Liver (tissue), 8 donors: ENCODE measurements at regions not wholly inside any gene's neighbourhood (a gene's known extent, or its start where the extent isn't known, plus 50 kb on each side); places are given as distances from the start of the nearest gene placed in this dataset.

ENCODE experiments used
- DNase-seq: peaks from one replicate; pipeline ENCODE4 v3.0.0-alpha.2; 2017; ENCODE audit warnings: low spot score
- H3K27ac ChIP-seq, 2 donors: one replicate each; pipeline ENCODE4 v1.7.0; 2013; ENCODE audit warnings: inconsistent platforms in 2 of 2, low read length in 2 of 2, control low read depth in 1 of 2, low read depth in 1 of 2, mild to moderate bottlenecking in 1 of 2
- H3K27me3 ChIP-seq, 4 donors: one replicate each; pipeline versions ENCODE4 v1.6.1 to v1.7.0; 2013; ENCODE audit warnings: low read length in 3 of 4, inconsistent platforms in 1 of 4, mild to moderate bottlenecking in 1 of 4, moderate library complexity in 1 of 4; ENCODE audit not compliant: control insufficient read depth in 4 of 4, insufficient read depth in 4 of 4
- H3K36me3 ChIP-seq, 4 donors: one replicate each; pipeline versions ENCODE4 v1.6.1 to v1.7.0; 2013; ENCODE audit warnings: low read length in 3 of 4, mild to moderate bottlenecking in 3 of 4, low read depth in 1 of 4, moderate library complexity in 1 of 4; ENCODE audit not compliant: control insufficient read depth in 4 of 4, insufficient read depth in 3 of 4
- H3K4me1 ChIP-seq, 4 donors: one replicate each; pipeline versions ENCODE4 v1.6.1 to v1.7.0; 2013; ENCODE audit warnings: low read length in 3 of 4, mild to moderate bottlenecking in 3 of 4, moderate library complexity in 1 of 4; ENCODE audit not compliant: control insufficient read depth in 4 of 4, insufficient read depth in 4 of 4
- H3K4me3 ChIP-seq, 3 donors: one replicate each; pipeline versions ENCODE4 v1.6.1 to v1.7.0; 2013; ENCODE audit warnings: low read length in 3 of 3, control low read depth in 1 of 3, low read depth in 1 of 3, mild to moderate bottlenecking in 1 of 3
- H3K9ac ChIP-seq, 2 donors: one replicate each; pipeline ENCODE4 v1.7.0; 2013; ENCODE audit warnings: low read length in 2 of 2, mild to moderate bottlenecking in 2 of 2, moderate library complexity in 2 of 2, control low read depth in 1 of 2, low read depth in 1 of 2
- H3K9me3 ChIP-seq, 4 donors: one replicate each; pipeline versions ENCODE4 v1.6.1 to v1.7.0; 2013; ENCODE audit warnings: low read length in 3 of 4; ENCODE audit not compliant: control insufficient read depth in 4 of 4
- EGR1 ChIP-seq, 2 donors: IDR thresholded peaks; 2 replicates each; pipeline ENCODE4 v1.6.1; 2016 to 2018; ENCODE audit warnings: antibody characterized with exemption in 2 of 2, low read depth in 2 of 2
- FOXA1 ChIP-seq: IDR thresholded peaks from 2 replicates; pipeline ENCODE4 v1.6.1; 2016; ENCODE audit warnings: antibody characterized with exemption
- FOXA2 ChIP-seq: IDR thresholded peaks from 2 replicates; pipeline ENCODE4 v1.6.1; 2016; ENCODE audit warnings: antibody characterized with exemption
- GABPA ChIP-seq, 2 donors: IDR thresholded peaks in 1 of 2; conservative IDR thresholded peaks in 1 of 2; 2 replicates each; pipeline ENCODE4 v1.6.1; 2016; ENCODE audit warnings: antibody characterized with exemption in 2 of 2, mild to moderate bottlenecking in 1 of 2, moderate library complexity in 1 of 2
- HNF4A ChIP-seq, 2 donors: conservative IDR thresholded peaks; 2 replicates each; pipeline ENCODE4 v1.6.1; 2016; ENCODE audit warnings: antibody characterized with exemption in 2 of 2, mild to moderate bottlenecking in 2 of 2
- HNF4G ChIP-seq: IDR thresholded peaks from 2 replicates; pipeline ENCODE4 v1.6.1; 2016; ENCODE audit warnings: antibody characterized with exemption
- JUND ChIP-seq, 2 donors: IDR thresholded peaks; 2 replicates each; pipeline ENCODE4 v1.6.1; 2016; ENCODE audit warnings: antibody characterized with exemption in 2 of 2
- NR2F2 ChIP-seq: IDR thresholded peaks from 2 replicates; pipeline ENCODE4 v1.6.1; 2016; ENCODE audit warnings: antibody characterized with exemption
- RAD21 ChIP-seq, 2 donors: IDR thresholded peaks; 2 replicates each; pipeline ENCODE4 v1.6.1; 2016; ENCODE audit warnings: antibody characterized with exemption in 2 of 2, mild to moderate bottlenecking in 2 of 2
- RXRA ChIP-seq, 2 donors: IDR thresholded peaks; 2 replicates each; pipeline ENCODE4 v1.6.1; 2017 to 2018; ENCODE audit warnings: antibody characterized with exemption in 2 of 2, mild to moderate bottlenecking in 1 of 2
- SP1 ChIP-seq: IDR thresholded peaks from 2 replicates; pipeline ENCODE4 v1.6.1; 2018; ENCODE audit warnings: antibody characterized with exemption, mild to moderate bottlenecking
- TAF1 ChIP-seq: conservative IDR thresholded peaks from 2 replicates; pipeline ENCODE4 v1.6.1; 2016; ENCODE audit warnings: antibody characterized with exemption, mild to moderate bottlenecking
- YY1 ChIP-seq: IDR thresholded peaks from 2 replicates; pipeline ENCODE4 v1.6.1; 2016; ENCODE audit warnings: antibody characterized with exemption, mild to moderate bottlenecking
- WGBS: extraction: QIAGEN DNeasy Blood & Tissue Kit; methylation state at CpG from one replicate; pipeline ENCODE4 v1.1.7; 2013; 5-methylcytosine and 5-hydroxymethylcytosine counted together
- TF ChIP-seq, protein P1 (sequence below): IDR thresholded peaks from 2 replicates; pipeline ENCODE4 v1.6.1; 2016; ENCODE audit warnings: antibody characterized with exemption
- TF ChIP-seq, protein P2 (sequence below): IDR thresholded peaks from 2 replicates; pipeline ENCODE4 v1.6.1; 2016; ENCODE audit warnings: antibody characterized with exemption
- TF ChIP-seq, protein P3 (sequence below): fragments of 150-350 bp; IDR thresholded peaks from 2 replicates; pipeline ENCODE4 v1.5.1; 2017; ENCODE audit warnings: improper control_type of control experiment, low read depth, low read length; ENCODE audit not compliant: missing input control
- donor health status: healthy.
- donor health status: healthy.
- donor health status: healthy.
- donor health status: healthy.
- donor health status: healthy.

DNA sequence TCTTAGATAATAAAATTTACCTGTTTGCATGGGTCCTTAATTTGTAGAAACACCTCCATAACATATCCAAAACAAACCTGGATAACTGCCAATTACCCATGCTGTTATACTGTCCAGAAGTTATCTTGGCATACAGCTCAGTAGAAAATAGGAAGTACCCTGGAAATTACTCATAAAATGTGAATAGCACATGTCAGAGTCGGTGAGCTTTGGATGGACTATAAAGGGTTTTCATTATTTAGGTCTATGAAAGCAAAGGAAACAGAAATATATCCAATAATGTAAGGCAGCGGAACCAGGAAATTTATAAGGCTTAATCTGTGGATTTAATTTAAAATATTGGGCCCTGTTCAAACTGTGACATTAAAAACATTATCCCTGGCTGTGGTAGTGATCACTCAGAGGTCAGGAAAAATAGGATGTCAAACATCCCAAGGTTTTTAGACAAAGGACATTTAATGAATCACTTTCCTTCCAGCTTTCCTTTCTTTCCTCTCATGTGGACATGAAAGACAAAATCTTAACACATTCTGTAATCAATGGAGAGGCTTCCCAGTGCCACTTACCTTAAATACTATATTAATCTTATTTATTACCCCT lies 459.0 kb upstream of the DPH6 start:
- H3K36me3 ChIP-seq = no peaks in the 10 kb centered on the region
- H3K4me3 ChIP-seq = no peak overlapping the region
- H3K4me1 ChIP-seq = no peaks in the 10 kb centered on the region
- H3K27me3 ChIP-seq = no peaks in the 10 kb centered on the region
- H3K27ac ChIP-seq = no peak overlapping the region
- TF ChIP-seq FOXA2 = no peak
- TF ChIP-seq, protein P1, sequence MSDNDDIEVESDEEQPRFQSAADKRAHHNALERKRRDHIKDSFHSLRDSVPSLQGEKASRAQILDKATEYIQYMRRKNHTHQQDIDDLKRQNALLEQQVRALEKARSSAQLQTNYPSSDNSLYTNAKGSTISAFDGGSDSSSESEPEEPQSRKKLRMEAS = no peak
- no peak for TF ChIP-seq RAD21 (IDR thresholded peaks at IDR 0.05)
- TF ChIP-seq RXRA (IDR thresholded peaks at IDR 0.05) = no peak
- TF ChIP-seq, protein P2, sequence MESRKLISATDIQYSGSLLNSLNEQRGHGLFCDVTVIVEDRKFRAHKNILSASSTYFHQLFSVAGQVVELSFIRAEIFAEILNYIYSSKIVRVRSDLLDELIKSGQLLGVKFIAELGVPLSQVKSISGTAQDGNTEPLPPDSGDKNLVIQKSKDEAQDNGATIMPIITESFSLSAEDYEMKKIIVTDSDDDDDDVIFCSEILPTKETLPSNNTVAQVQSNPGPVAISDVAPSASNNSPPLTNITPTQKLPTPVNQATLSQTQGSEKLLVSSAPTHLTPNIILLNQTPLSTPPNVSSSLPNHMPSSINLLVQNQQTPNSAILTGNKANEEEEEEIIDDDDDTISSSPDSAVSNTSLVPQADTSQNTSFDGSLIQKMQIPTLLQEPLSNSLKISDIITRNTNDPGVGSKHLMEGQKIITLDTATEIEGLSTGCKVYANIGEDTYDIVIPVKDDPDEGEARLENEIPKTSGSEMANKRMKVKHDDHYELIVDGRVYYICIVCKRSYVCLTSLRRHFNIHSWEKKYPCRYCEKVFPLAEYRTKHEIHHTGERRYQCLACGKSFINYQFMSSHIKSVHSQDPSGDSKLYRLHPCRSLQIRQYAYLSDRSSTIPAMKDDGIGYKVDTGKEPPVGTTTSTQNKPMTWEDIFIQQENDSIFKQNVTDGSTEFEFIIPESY = no peak
- TF ChIP-seq NR2F2 = no peak
- TF ChIP-seq FOXA1 = no peak
- TF ChIP-seq EGR1 (IDR thresholded peaks at IDR 0.05; ENCODE audit: low read depth in 2 of 2) = no peak
- TF ChIP-seq HNF4A (conservative IDR thresholded peaks at IDR 0.05) = no peak
- TF ChIP-seq YY1 = no peak
- TF ChIP-seq GABPA (IDR thresholded peaks at IDR 0.05 in 1 of 2, conservative IDR thresholded peaks at IDR 0.05 in 1 of 2) = no peak
- TF ChIP-seq, protein P3, sequence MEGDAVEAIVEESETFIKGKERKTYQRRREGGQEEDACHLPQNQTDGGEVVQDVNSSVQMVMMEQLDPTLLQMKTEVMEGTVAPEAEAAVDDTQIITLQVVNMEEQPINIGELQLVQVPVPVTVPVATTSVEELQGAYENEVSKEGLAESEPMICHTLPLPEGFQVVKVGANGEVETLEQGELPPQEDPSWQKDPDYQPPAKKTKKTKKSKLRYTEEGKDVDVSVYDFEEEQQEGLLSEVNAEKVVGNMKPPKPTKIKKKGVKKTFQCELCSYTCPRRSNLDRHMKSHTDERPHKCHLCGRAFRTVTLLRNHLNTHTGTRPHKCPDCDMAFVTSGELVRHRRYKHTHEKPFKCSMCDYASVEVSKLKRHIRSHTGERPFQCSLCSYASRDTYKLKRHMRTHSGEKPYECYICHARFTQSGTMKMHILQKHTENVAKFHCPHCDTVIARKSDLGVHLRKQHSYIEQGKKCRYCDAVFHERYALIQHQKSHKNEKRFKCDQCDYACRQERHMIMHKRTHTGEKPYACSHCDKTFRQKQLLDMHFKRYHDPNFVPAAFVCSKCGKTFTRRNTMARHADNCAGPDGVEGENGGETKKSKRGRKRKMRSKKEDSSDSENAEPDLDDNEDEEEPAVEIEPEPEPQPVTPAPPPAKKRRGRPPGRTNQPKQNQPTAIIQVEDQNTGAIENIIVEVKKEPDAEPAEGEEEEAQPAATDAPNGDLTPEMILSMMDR = no peak
- no peak for TF ChIP-seq HNF4G
- 71% methylated on average over 2 of the region's 2 CpGs for WGBS
- H3K9ac ChIP-seq = no peak overlapping the region
- no peak for DNase-seq
- H3K9me3 ChIP-seq = peaks cover 0 to 5% (median 0%) of the 10 kb centered on the region in 4 donors

DNA sequence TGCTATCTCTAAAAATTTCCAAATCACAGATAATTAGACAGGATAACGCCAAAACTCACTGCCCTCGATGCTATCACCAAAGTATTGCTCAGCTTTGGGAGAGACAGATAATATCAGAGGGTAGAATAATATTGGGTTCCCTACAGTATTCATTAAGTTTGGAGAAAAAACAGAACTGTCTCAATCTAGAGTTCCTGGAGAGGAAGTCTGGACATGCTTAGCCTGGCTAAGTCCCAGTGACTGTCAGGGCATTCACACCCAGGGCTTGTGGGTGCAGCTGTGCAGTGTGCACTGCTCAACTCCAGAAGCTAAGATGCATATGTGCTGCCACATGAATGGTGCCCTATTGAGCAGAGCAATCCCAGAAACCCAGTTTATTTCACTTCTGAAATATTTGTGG lies 459.6 kb upstream of the DPH6 start:
- no peak for TF ChIP-seq FOXA2
- peak in 1 of 2 donors; percentile 6 for TF ChIP-seq RXRA (IDR thresholded peaks at IDR 0.05)
- H3K27ac ChIP-seq = no peak overlapping the region
- no peak overlapping the region for H3K9ac ChIP-seq
- no peaks in the 10 kb centered on the region for H3K4me1 ChIP-seq
- peaks cover 0 to 5% (median 0%) of the 10 kb centered on the region in 4 donors for H3K9me3 ChIP-seq
- no peaks in the 10 kb centered on the region for H3K36me3 ChIP-seq
- 87% methylated on average over 2 of the region's 2 CpGs for WGBS
- no peak for DNase-seq
- H3K4me3 ChIP-seq = no peak overlapping the region
- no peaks in the 10 kb centered on the region for H3K27me3 ChIP-seq

DNA sequence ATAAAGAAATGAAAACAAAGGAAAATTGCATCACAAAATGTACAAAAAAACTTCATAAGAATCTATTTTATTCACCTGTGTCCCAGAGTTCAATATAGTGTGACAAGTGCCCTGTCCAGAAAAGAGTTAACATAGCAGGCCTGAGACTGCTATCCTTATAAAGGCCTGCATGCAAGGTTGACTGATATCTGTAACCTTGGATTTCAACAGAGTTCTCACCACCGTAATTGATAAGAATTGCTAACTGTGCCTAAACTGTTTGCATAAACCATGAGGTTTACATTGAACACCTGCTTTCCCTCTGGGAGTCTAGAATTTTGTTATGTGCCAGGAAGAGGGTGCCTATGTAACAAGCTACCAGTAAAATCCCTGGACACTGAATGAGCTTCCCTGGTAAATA lies 461.7 kb upstream of the DPH6 start:
- WGBS = 40% methylated on average over 1 of the region's 1 CpG
- Histone ChIP-seq H3K4me1 (no peaks in the 10 kb centered on the region), H3K27me3 (no peaks in the 10 kb centered on the region)
- TF ChIP-seq, protein P3 = no peak
- TF ChIP-seq, protein P2 = no peak
- TF ChIP-seq RXRA (IDR thresholded peaks at IDR 0.05) (no peak), SP1 (no peak), FOXA2 (no peak), TAF1 (no peak), NR2F2 (no peak), HNF4A (conservative IDR thresholded peaks at IDR 0.05) (no peak), HNF4G (no peak), JUND (IDR thresholded peaks at IDR 0.05) (no peak), YY1 (no peak)
- TF ChIP-seq, protein P1 = no peak

More for the DNA sequence above, 461.7 kb upstream of the DPH6 start:
- Histone ChIP-seq H3K27ac (no peak overlapping the region), H3K4me3 (no peak overlapping the region), H3K36me3 (no peaks in the 10 kb centered on the region), H3K9ac (no peak overlapping the region), H3K9me3 (peaks cover 0 to 5% (median 0%) of the 10 kb centered on the region in 4 donors)
- no peak for DNase-seq
